Activated CD4-positive, alpha-beta T cell treated with anti-CD3 and anti-CD28 coated beads, Interleukin-2, amount 10 ng/mL, durations not matched to agents 7 days and 5 days (primary cell): ENCODE measurements at regions not wholly inside any gene's neighbourhood (a gene's known extent, or its start where the extent isn't known, plus 50 kb on each side); places are given as distances from the start of the nearest gene placed in this dataset.

Source experiments
- CTCF ChIA-PET: fragments of 350-600 bp; sonication (Branson Sonifier 250); formaldehyde crosslinking; loops from one replicate; lab custom pipeline; 2021; ENCODE audit warnings: antibody characterized with exemption; lab: Charles Lee
- POLR2A ChIA-PET: fragments of 350-600 bp; sonication (Branson Sonifier 250); formaldehyde crosslinking; loops from one replicate; lab custom pipeline; 2021; ENCODE audit warnings: antibody characterized with exemption; lab: Charles Lee
- DNase-seq: peaks from one replicate; pipeline ENCODE4 v3.0.0-alpha.2; 2020
- H3K27ac Mint-ChIP-seq: one replicate; pipeline ENCODE4 v1.8.0; 2021; ENCODE audit warnings: mild to moderate bottlenecking, moderate library complexity, mixed read lengths
- H3K27me3 Mint-ChIP-seq: one replicate; pipeline ENCODE4 v1.8.0; 2021; ENCODE audit warnings: mixed read lengths
- H3K36me3 Mint-ChIP-seq: one replicate; pipeline ENCODE4 v1.8.0; 2021; ENCODE audit warnings: low read depth, mixed read lengths
- H3K4me1 Mint-ChIP-seq: one replicate; pipeline ENCODE4 v1.8.0; 2021; ENCODE audit warnings: mixed read lengths
- H3K4me3 Mint-ChIP-seq: one replicate; pipeline ENCODE4 v1.8.0; 2021; ENCODE audit warnings: mild to moderate bottlenecking, moderate library complexity, mixed read lengths
- H3K9me3 Mint-ChIP-seq: one replicate; pipeline ENCODE4 v1.8.0; 2021; ENCODE audit warnings: mixed read lengths

GRCh38 chr1:199336745-199337640 is 690.5 kb upstream of the NR5A2 start:
- ChIA-PET CTCF (no interaction called here), POLR2A (no interaction called here)
- Mint-ChIP-seq H3K4me3 (no peak overlapping the region), H3K4me1 (no peaks in the 10 kb centered on the region), H3K27me3 (peaks cover 18% of the 10 kb centered on the region), H3K9me3 (no peaks in the 10 kb centered on the region), H3K27ac (no peak overlapping the region), H3K36me3 (no peaks in the 10 kb centered on the region)
- DNase-seq = no peak

- CTCF ChIA-PET = interaction anchor here (0.6 kb wide), 1 partner anchor 142 kb away, joined by 3 read pairs; no protein-coding TSS in a partner anchor
- no peak overlapping the region for H3K27ac Mint-ChIP-seq
- POLR2A ChIA-PET = no interaction called here
Measured at GRCh38 chr1:199338760-199339159, 688.8 kb upstream of the NR5A2 start.

DNA sequence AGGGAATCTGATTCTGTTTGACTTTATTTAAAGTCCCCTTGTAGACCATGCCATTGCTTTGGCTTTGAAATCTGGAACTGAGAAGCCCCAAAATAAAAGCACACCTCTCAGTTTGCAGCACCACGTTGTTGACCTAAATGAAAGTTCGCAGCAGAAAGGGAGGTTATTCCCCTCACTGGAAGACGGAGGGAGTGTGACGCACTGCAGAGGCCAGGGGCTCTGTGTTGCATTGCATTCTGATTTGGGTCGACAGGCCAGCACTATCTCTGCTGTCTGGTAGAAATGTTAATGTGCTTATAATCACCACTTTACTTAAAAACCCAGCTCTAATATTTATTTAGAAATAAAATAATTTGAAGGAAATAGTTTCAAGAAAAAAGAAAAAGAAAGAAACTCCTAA is 675.2 kb upstream of the NR5A2 start:
- no peaks in the 10 kb centered on the region for H3K36me3 Mint-ChIP-seq
- no peaks in the 10 kb centered on the region for H3K4me1 Mint-ChIP-seq
- H3K9me3 Mint-ChIP-seq = peaks cover 1% of the 10 kb centered on the region
- no peak for DNase-seq
- POLR2A ChIA-PET = no interaction called here
- no peaks in the 10 kb centered on the region for H3K27me3 Mint-ChIP-seq
- CTCF ChIA-PET = no interaction called here
- no peak overlapping the region for H3K4me3 Mint-ChIP-seq
- H3K27ac Mint-ChIP-seq = no peak overlapping the region

More at GRCh38 chr1:199338760-199339159, 688.8 kb upstream of the NR5A2 start:
- DNase-seq = no peak
- Mint-ChIP-seq H3K4me3 (no peak overlapping the region), H3K36me3 (no peaks in the 10 kb centered on the region), H3K4me1 (no peaks in the 10 kb centered on the region), H3K9me3 (no peaks in the 10 kb centered on the region), H3K27me3 (peaks cover 24% of the 10 kb centered on the region)

GRCh38 chr1:199353906-199354305 is 673.6 kb upstream of the NR5A2 start:
- H3K27ac Mint-ChIP-seq = no peak overlapping the region
- no peak for DNase-seq
- ChIA-PET CTCF (no interaction called here), POLR2A (no interaction called here)
- no peaks in the 10 kb centered on the region for H3K27me3 Mint-ChIP-seq
- H3K4me1 Mint-ChIP-seq = no peaks in the 10 kb centered on the region
- H3K4me3 Mint-ChIP-seq = no peak overlapping the region
- H3K9me3 Mint-ChIP-seq = peaks cover 1% of the 10 kb centered on the region
- no peaks in the 10 kb centered on the region for H3K36me3 Mint-ChIP-seq

- ChIA-PET POLR2A (no interaction called here), CTCF (interaction anchor here (1.0 kb wide), 1 partner anchor 188 kb away, joined by 3 read pairs; no protein-coding TSS in a partner anchor)
- H3K27me3 Mint-ChIP-seq = no peaks in the 10 kb centered on the region
- no peaks in the 10 kb centered on the region for H3K36me3 Mint-ChIP-seq
- no peaks in the 10 kb centered on the region for H3K9me3 Mint-ChIP-seq
- no peaks in the 10 kb centered on the region for H3K4me1 Mint-ChIP-seq
- DNase-seq = no peak
- H3K4me3 Mint-ChIP-seq = no peak overlapping the region
- H3K27ac Mint-ChIP-seq = no peak overlapping the region
Measured at GRCh38 chr1:199356561-199356960, 670.9 kb upstream of the NR5A2 start.

GRCh38 chr1:199357599-199357998 is 669.9 kb upstream of the NR5A2 start:
- Mint-ChIP-seq H3K9me3 (no peaks in the 10 kb centered on the region), H3K27me3 (no peaks in the 10 kb centered on the region), H3K36me3 (no peaks in the 10 kb centered on the region), H3K4me1 (no peaks in the 10 kb centered on the region), H3K27ac (no peak overlapping the region), H3K4me3 (no peak overlapping the region)
- CTCF ChIA-PET = no interaction called here
- no peak for DNase-seq
- POLR2A ChIA-PET = no interaction called here

- DNase-seq = no peak
- H3K36me3 Mint-ChIP-seq = no peaks in the 10 kb centered on the region
- no peak overlapping the region for H3K4me3 Mint-ChIP-seq
- no peaks in the 10 kb centered on the region for H3K4me1 Mint-ChIP-seq
- H3K27me3 Mint-ChIP-seq = no peaks in the 10 kb centered on the region
- ChIA-PET POLR2A (no interaction called here), CTCF (no interaction called here)
- no peak overlapping the region for H3K27ac Mint-ChIP-seq
- H3K9me3 Mint-ChIP-seq = peaks cover 3% of the 10 kb centered on the region
Measured at GRCh38 chr1:199362996-199363395, 664.5 kb upstream of the NR5A2 start.

DNA sequence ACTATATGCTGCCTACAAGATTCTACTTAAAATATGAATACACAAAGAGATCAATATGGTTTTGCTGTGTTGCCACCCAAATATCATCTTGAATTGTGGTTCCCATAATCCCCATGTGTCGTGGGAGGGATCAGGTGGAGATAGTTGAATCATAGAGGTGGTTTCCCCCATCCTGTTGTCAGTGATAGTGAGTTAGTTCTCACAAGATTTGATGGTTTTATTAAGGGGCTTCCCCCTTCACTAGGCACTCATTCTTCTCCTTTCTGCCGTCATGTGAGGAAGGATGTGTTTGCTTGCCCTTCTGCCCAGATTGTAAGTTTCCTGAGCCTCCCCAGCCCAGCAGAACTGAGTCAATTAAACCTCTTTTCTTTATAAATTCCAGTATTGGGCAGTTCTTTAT is 654.4 kb upstream of the NR5A2 start:
- Mint-ChIP-seq H3K9me3 (no peaks in the 10 kb centered on the region), H3K27ac (no peak overlapping the region), H3K27me3 (peaks cover 6% of the 10 kb centered on the region), H3K4me1 (no peaks in the 10 kb centered on the region), H3K36me3 (no peaks in the 10 kb centered on the region), H3K4me3 (no peak overlapping the region)
- CTCF ChIA-PET = interaction anchor here (1.0 kb wide), 1 partner anchor 17 kb away, joined by 3 read pairs; no protein-coding TSS in a partner anchor
- POLR2A ChIA-PET = no interaction called here
- DNase-seq = no peak

DNA sequence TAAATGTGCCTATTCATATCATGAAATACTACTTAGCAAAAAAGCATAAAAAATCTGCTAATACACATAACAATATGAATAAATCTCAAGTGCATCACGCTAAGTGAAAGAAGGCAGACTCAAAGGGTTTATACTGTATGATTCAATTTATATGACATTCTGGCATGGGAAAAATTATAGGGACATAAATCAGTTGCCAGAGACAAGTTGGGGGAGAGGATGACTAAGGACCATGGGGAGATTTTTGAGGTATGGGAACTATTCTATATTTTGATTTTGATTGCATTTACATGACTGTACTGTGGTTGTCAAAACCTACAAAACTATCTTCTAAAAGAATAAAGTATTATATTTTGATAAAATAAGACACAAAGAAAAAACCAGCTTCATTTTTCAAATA is 650.3 kb upstream of the NR5A2 start:
- Mint-ChIP-seq H3K27ac (no peak overlapping the region), H3K27me3 (peaks cover 6% of the 10 kb centered on the region), H3K36me3 (no peaks in the 10 kb centered on the region), H3K4me3 (no peak overlapping the region), H3K9me3 (no peaks in the 10 kb centered on the region), H3K4me1 (no peaks in the 10 kb centered on the region)
- POLR2A ChIA-PET = no interaction called here
- CTCF ChIA-PET = no interaction called here
- DNase-seq = no peak

DNA sequence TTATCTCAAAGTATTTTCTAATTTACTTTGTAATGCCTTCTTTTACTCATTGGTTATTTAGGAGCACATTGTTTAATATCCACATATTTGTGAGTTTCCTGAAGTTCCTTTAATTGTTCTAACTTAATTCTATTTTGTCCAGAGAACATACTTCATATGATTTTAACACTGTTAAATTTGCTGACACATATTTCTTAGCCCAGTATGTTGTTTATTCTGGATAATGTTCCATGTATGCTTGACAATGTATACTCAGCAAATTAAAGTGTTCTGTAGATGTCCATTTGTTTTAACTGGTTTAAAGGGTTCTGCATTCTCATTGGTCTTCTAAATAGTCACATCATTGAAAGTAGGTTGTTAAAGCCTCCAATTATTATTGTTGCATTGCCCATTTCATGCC is 643.7 kb upstream of the NR5A2 start:
- peaks cover 2% of the 10 kb centered on the region for H3K27me3 Mint-ChIP-seq
- ChIA-PET CTCF (no interaction called here), POLR2A (no interaction called here)
- no peaks in the 10 kb centered on the region for H3K4me1 Mint-ChIP-seq
- H3K9me3 Mint-ChIP-seq = no peaks in the 10 kb centered on the region
- DNase-seq = no peak
- no peak overlapping the region for H3K4me3 Mint-ChIP-seq
- H3K36me3 Mint-ChIP-seq = no peaks in the 10 kb centered on the region
- no peak overlapping the region for H3K27ac Mint-ChIP-seq

- POLR2A ChIA-PET = no interaction called here
Measured at GRCh38 chr1:199394856-199395255, 632.7 kb upstream of the NR5A2 start.

DNA sequence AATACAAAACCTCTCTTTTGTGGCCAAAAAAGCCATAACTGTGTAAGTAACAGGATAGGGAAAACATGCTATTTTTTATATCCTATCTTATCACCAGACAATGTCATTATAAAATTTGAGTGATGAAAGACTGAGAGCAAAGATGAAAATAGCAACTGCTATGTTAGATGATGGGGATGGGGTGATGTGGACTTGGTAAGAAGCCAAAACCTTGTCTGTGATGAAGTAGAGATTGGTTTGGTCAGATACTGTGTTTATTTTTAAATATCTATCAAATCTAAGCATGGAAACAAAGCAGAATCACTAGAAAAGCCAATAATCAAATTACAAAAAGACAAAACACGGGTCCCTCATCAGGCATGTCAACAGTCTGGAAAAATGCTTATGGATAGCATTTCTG is 631.1 kb upstream of the NR5A2 start:
- no peaks in the 10 kb centered on the region for H3K9me3 Mint-ChIP-seq
- H3K4me1 Mint-ChIP-seq = peaks cover 10% of the 10 kb centered on the region
- ChIA-PET CTCF (no interaction called here), POLR2A (no interaction called here)
- peaks cover 9% of the 10 kb centered on the region for H3K27me3 Mint-ChIP-seq
- H3K27ac Mint-ChIP-seq = no peak overlapping the region
- H3K4me3 Mint-ChIP-seq = no peak overlapping the region
- H3K36me3 Mint-ChIP-seq = no peaks in the 10 kb centered on the region
- DNase-seq = no peak

More at GRCh38 chr1:199394856-199395255, 632.7 kb upstream of the NR5A2 start:
- Mint-ChIP-seq H3K27me3 (peaks cover 9% of the 10 kb centered on the region), H3K27ac (no peak overlapping the region), H3K4me3 (no peak overlapping the region), H3K9me3 (peaks cover 2% of the 10 kb centered on the region), H3K4me1 (peaks cover 2% of the 10 kb centered on the region), H3K36me3 (no peaks in the 10 kb centered on the region)
- DNase-seq = no peak
- CTCF ChIA-PET = no interaction called here

DNA sequence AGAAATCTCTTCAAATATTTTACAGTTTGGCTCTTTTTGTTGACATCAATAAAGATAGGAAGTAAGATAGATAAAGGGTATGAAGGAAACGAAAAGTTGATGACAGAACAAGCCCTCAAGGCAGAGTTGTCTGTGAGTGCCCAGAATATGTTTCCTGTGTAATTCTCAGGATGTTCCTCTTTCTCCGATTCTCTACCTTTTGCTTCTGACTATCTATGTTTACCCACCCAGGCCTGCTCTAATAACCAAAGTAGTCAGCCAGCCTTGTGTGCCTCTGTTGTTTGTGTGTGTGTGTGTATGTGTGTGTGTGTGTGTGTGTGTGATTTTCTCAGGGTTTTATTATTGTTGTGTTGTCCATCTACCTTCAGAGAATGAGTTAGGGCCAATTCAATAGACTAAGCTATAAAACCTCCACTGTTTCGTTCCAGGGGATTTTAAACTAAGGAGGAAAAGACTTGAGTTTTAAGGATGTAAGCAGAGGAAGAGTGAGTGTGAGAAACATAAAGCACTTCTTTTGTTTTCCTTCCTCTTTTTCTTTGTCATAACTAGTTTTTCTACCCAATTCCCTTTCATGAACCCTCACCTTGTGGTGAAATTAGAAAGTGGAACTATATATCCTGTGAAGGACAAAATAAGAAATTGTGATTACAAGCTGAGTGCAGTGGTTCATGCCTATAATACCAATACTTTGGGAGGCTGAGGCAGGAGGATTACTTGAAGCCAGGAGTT is 627.4 kb upstream of the NR5A2 start:
- ChIA-PET POLR2A (no interaction called here), CTCF (no interaction called here)
- H3K4me3 Mint-ChIP-seq = no peak overlapping the region
- peaks cover 10% of the 10 kb centered on the region for H3K4me1 Mint-ChIP-seq
- peaks cover 3% of the 10 kb centered on the region for H3K27me3 Mint-ChIP-seq
- H3K27ac Mint-ChIP-seq = peak overlapping the region; percentile 12
- no peak for DNase-seq
- no peaks in the 10 kb centered on the region for H3K9me3 Mint-ChIP-seq
- H3K36me3 Mint-ChIP-seq = no peaks in the 10 kb centered on the region
